HepG2 (cell line): ENCODE measurements at regions not wholly inside any gene's neighbourhood (a gene's known extent, or its start where the extent isn't known, plus 50 kb on each side); places are given as distances from the start of the nearest gene placed in this dataset.

Source experiments
- ATAC-seq: fragments of 200-7000 bp; cut with Tn5 transposase; 3 replicates; pipeline ENCODE4 v1.9.1; 2020; ENCODE audit warnings: mild to moderate bottlenecking, moderate library complexity
- BruUV-seq: library from RNA; stranded (reverse); fragments of 400-500 nt; replicated peaks from 2 replicates; lab custom pipeline; 2021; lab: Mats Ljungman, UMichigan
- CTCF ChIA-PET: fragments of 300-600 bp; formaldehyde crosslinking; extraction: SDS; loops from one replicate; lab custom pipeline; 2021; ENCODE audit warnings: low total read pairs, inconsistent platforms, low intra/inter-chr PET ratio; lab: Yijun Ruan, JAX
- POLR2A ChIA-PET: fragments of 350-600 bp; sonication (Branson Sonifier 250); formaldehyde crosslinking; loops from one replicate; lab custom pipeline; 2020; ENCODE audit warnings: antibody characterized with exemption, inconsistent platforms; lab: Yijun Ruan, JAX
- DNase-seq: peaks from one replicate; pipeline ENCODE4 v3.0.0-alpha.2; 2015; ENCODE audit warnings: low spot score
- FAIRE-seq: peaks from 3 replicates; lab custom pipeline; 2011; peaks lifted over from hg19 to GRCh38; lab: Jason Lieb, UNC
- H2AFZ ChIP-seq: one replicate; pipeline ENCODE4 v1.6.1; 2011; ENCODE audit warnings: low read length, inconsistent platforms
- H3K27ac ChIP-seq: fragments of 300-600 bp; 3 replicates; pipeline ENCODE4 v1.8.0; 2011; ENCODE audit warnings: mixed run types, mild to moderate bottlenecking, mixed read lengths, low read length, inconsistent platforms; ENCODE audit not compliant: insufficient read depth; ENCODE audit errors: extremely low read length
- H3K27me3 ChIP-seq, 2 experiments: fragments of 200-600 bp in 1 of 2; 2 replicates in 1 of 2; 3 replicates in 1 of 2; pipeline versions ENCODE4 v1.6.0 to v1.8.0; 2011; ENCODE audit warnings: low read length in 2 of 2, mild to moderate bottlenecking in 2 of 2, moderate library complexity in 2 of 2, inconsistent platforms in 1 of 2; ENCODE audit not compliant: insufficient read depth in 2 of 2, control insufficient read depth in 1 of 2
- H3K36me3 ChIP-seq, 2 experiments: fragments of 200-600 bp in 1 of 2; replicated peaks in 1 of 2; 2 replicates in 1 of 2; 3 replicates in 1 of 2; pipeline versions ENCODE4 v1.5.1 to v1.8.0; 2011; ENCODE audit warnings: low read length in 2 of 2, inconsistent platforms in 1 of 2; ENCODE audit not compliant: insufficient read depth in 2 of 2, control insufficient read depth in 1 of 2
- H3K4me1 ChIP-seq: 2 replicates; pipeline ENCODE4 v1.5.1; 2012; ENCODE audit warnings: low read length, inconsistent platforms; ENCODE audit not compliant: insufficient read depth
- H3K4me2 ChIP-seq: 2 replicates; pipeline ENCODE4 v1.6.0; 2011; ENCODE audit warnings: low read depth, low read length, inconsistent platforms
- H3K4me3 ChIP-seq, 3 experiments: fragments of 200-600 bp in 1 of 3; sonication (generic), shearing (Covaris generic) in 1 of 3; replicated peaks in 1 of 3; 2 replicates each; pipeline ENCODE4 v1.5.1; 2011 to 2016; ENCODE audit warnings: low read length in 3 of 3, inconsistent platforms in 2 of 3, low read depth in 2 of 3, mild to moderate bottlenecking in 2 of 3, control low read depth in 1 of 3, mixed read lengths in 1 of 3; ENCODE audit not compliant: insufficient read depth in 1 of 3
- H3K79me2 ChIP-seq: one replicate; pipeline ENCODE4 v1.6.1; 2011; ENCODE audit warnings: low read length, inconsistent platforms; ENCODE audit not compliant: insufficient read depth
- H3K9ac ChIP-seq: 2 replicates; pipeline ENCODE4 v1.6.0; 2011; ENCODE audit warnings: mild to moderate bottlenecking, low read depth, low read length, inconsistent platforms; ENCODE audit not compliant: insufficient read depth
- H3K9me3 ChIP-seq: 2 replicates; pipeline ENCODE4 v1.5.1; 2012; ENCODE audit warnings: mild to moderate bottlenecking, low read length
- H4K20me1 ChIP-seq: 2 replicates; pipeline ENCODE4 v1.6.0; 2011; ENCODE audit warnings: inconsistent platforms, mild to moderate bottlenecking, low read length, moderate library complexity; ENCODE audit not compliant: insufficient read depth
- ELF1 ChIP-seq: sonication (generic); formaldehyde crosslinking; IDR thresholded peaks from 2 replicates; pipeline ENCODE4 v1.4.0; 2020; ENCODE audit warnings: missing genetic modification reagents
- HOXA9 ChIP-seq: sonication (generic); formaldehyde crosslinking; IDR thresholded peaks from 2 replicates; pipeline ENCODE4 v1.8.1; 2022; ENCODE audit warnings: missing genetic modification reagents, mild to moderate bottlenecking, moderate library complexity, borderline replicate concordance
- KDM5A ChIP-seq: fragments of 200-600 bp; sonication (generic); IDR thresholded peaks from 2 replicates; pipeline ENCODE4 v1.7.0; 2018; ENCODE audit warnings: antibody characterized with exemption, mild to moderate bottlenecking, low read length, borderline replicate concordance
- KLF6 ChIP-seq: IDR thresholded peaks from 2 replicates; pipeline ENCODE4 v1.8.0; 2016; ENCODE audit warnings: missing biosample characterization, missing genetic modification reagents
- MEIS2 ChIP-seq: sonication (generic); formaldehyde crosslinking; IDR thresholded peaks from 2 replicates; pipeline ENCODE4 v1.9.0; 2021; ENCODE audit warnings: mild to moderate bottlenecking, missing genetic modification reagents
- MTA3 ChIP-seq: sonication (generic); formaldehyde crosslinking; IDR thresholded peaks from 2 replicates; pipeline ENCODE4 v1.4.0; 2020; ENCODE audit warnings: missing genetic modification reagents
- MZF1 ChIP-seq: sonication (generic); formaldehyde crosslinking; IDR thresholded peaks from 2 replicates; pipeline ENCODE4 v1.8.1; 2023; ENCODE audit warnings: mild to moderate bottlenecking, missing genetic modification reagents, borderline replicate concordance
- NFATC3 ChIP-seq: sonication (generic); formaldehyde crosslinking; IDR thresholded peaks from 2 replicates; pipeline ENCODE4 v1.5.1; 2020; ENCODE audit warnings: mild to moderate bottlenecking, missing genetic modification reagents
- RFX5 ChIP-seq: IDR thresholded peaks from 2 replicates; pipeline ENCODE4 v1.6.1; 2011; ENCODE audit warnings: low read depth, low read length, improper control_type of control experiment
- SUZ12 ChIP-seq: fragments of 150-350 bp; IDR thresholded peaks from 2 replicates; pipeline ENCODE4 v1.6.1; 2014; ENCODE audit warnings: low read depth, low read length
- XRCC5 ChIP-seq: fragments of 200-400 bp; formaldehyde crosslinking; optimal IDR thresholded peaks from 2 replicates; pipeline ENCODE3; 2017; ENCODE audit warnings: mild to moderate bottlenecking, low read length
- ZNF180 ChIP-seq: sonication (generic); formaldehyde crosslinking; IDR thresholded peaks from 2 replicates; pipeline ENCODE4 v1.4.0; 2020; ENCODE audit warnings: low read depth, missing genetic modification reagents, borderline replicate concordance
- ZNF234 ChIP-seq: sonication (generic); formaldehyde crosslinking; conservative IDR thresholded peaks from 2 replicates; pipeline ENCODE4 v1.5.1; 2020; ENCODE audit warnings: mild to moderate bottlenecking, missing genetic modification reagents
- ZSCAN30 ChIP-seq: sonication (generic); formaldehyde crosslinking; IDR thresholded peaks from 2 replicates; pipeline ENCODE4 v1.5.0; 2020; ENCODE audit warnings: mild to moderate bottlenecking, missing genetic modification reagents
- WGBS: methylation state at CpG from one replicate; pipeline ENCODE4 v1.1.6; 2017; ENCODE audit warnings: low lambda C conversion rate; 5-methylcytosine and 5-hydroxymethylcytosine counted together
- in situ Hi-C: cut with HindIII; loops from 2 replicates; pipeline ENCODE4 v1.10.0; 2017; ENCODE audit warnings: low pct_unique_long_range_greater_than_20kb; ENCODE audit not compliant: extremely low pct_ligation_motif_present
- intact Hi-C: fragments of 100-400 bp; cut with micrococcal nuclease; formaldehyde crosslinking; loops from one replicate; pipeline ENCODE4 v1.10.0; 2022; ENCODE audit not compliant: unreplicated experiment
- TF ChIP-seq, protein P1 (sequence below): sonication (generic); formaldehyde crosslinking; IDR thresholded peaks from 2 replicates; pipeline ENCODE4 v1.4.0; 2020; ENCODE audit warnings: mild to moderate bottlenecking, missing genetic modification reagents
- TF ChIP-seq, protein P2 (sequence below): sonication (generic); formaldehyde crosslinking; IDR thresholded peaks from 2 replicates; pipeline ENCODE4 v1.4.0; 2020; ENCODE audit warnings: missing genetic modification reagents
- TF ChIP-seq, protein P3 (sequence below): sonication (generic); formaldehyde crosslinking; IDR thresholded peaks from 2 replicates; pipeline ENCODE4 v1.5.0; 2020; ENCODE audit warnings: missing genetic modification reagents, mild to moderate bottlenecking, borderline replicate concordance

DNA sequence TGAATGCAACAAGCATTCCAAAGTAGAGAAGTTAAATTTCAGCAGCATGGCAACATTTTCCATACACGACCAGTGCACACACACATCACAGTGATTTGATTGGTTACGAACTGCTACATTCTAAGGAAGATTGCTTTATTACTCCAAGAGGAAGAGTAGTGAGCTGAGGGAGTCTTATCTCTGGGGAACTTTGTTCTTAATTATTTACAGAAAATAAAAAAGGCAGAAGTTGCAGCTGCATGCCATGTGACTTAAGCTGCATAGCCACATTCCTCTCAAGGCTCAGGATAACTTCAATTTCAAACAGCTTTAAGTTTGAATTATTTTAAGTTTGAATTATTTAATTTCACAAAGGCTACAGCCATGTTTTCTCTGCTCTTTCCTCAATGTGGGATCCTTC, 71.6 kb upstream of the HSPB3 start (continued):
- TF ChIP-seq ZNF234 (CRISPR knock-in tag): no peak
- TF ChIP-seq RFX5: no peak
- TF ChIP-seq MZF1 (CRISPR knock-in tag): no peak

DNA sequence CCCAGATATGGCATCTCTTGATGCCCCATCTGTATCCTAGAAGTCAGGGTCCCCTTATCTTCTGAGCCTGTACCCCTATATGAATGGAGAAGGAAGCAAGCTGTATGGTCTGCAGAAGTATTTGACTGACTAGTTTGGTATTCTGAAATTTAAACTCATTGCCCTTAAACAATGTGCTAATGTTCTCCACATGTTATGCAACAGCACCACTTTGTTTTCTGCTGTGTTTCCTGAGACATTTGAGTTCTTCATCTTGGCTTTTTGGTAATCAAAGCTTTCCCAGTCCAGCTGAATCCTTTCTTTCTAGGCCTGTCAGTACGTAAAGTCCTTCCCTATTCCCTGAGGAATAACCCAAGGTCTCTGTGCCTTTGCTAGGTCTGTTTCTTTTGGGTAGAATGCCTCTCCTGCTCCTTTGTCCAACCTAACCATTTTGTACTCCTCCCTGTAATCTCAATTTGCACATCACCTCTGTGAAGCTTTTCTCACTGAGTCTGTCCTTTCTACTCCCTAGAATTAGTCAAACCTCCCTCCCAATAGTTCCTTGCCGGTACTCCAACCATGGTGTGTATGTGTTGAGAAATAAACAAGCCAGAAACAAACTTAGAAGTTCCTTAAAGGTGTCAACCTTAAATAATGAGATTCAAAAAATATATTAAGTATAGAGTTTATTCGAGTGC, 72.1 kb upstream of the HSPB3 start:
- FAIRE-seq: no peak
- in situ Hi-C loops (no loop called here), intact Hi-C loops (no loop called here)
- Histone ChIP-seq H3K27me3 (no peaks in the 10 kb centered on the region), H4K20me1 (no peaks in the 10 kb centered on the region), H3K36me3 (no peaks in the 10 kb centered on the region), H3K9ac (no peak overlapping the region), H3K9me3 (no peaks in the 10 kb centered on the region), H3K27ac (no peak overlapping the region), H3K4me2 (no peak overlapping the region), H3K4me3 (no peak overlapping the region), H2AFZ (no peak overlapping the region), H3K4me1 (no peaks in the 10 kb centered on the region), H3K79me2 (no peaks in the 10 kb centered on the region)
- ChIA-PET CTCF (no interaction called here), POLR2A (no interaction called here)
- 33% methylated on average over 3 of the region's 3 CpGs for WGBS
- no peak for ATAC-seq
- BruUV-seq: no TSS peak
- no peak for DNase-seq
- TF ChIP-seq ZNF180 (CRISPR knock-in tag) (no peak), MEIS2 (CRISPR knock-in tag) (no peak), KLF6 (CRISPR knock-in tag) (no peak), NFATC3 (CRISPR knock-in tag) (no peak), KDM5A (no peak), XRCC5 (no peak), HOXA9 (CRISPR knock-in tag) (no peak), SUZ12 (no peak), MTA3 (CRISPR knock-in tag) (no peak), ELF1 (CRISPR knock-in tag) (no peak), ZSCAN30 (CRISPR knock-in tag) (no peak)
- TF ChIP-seq, protein P1, sequence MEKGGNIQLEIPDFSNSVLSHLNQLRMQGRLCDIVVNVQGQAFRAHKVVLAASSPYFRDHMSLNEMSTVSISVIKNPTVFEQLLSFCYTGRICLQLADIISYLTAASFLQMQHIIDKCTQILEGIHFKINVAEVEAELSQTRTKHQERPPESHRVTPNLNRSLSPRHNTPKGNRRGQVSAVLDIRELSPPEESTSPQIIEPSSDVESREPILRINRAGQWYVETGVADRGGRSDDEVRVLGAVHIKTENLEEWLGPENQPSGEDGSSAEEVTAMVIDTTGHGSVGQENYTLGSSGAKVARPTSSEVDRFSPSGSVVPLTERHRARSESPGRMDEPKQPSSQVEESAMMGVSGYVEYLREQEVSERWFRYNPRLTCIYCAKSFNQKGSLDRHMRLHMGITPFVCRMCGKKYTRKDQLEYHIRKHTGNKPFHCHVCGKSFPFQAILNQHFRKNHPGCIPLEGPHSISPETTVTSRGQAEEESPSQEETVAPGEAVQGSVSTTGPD (CRISPR knock-in tag): no peak
- TF ChIP-seq, protein P2, sequence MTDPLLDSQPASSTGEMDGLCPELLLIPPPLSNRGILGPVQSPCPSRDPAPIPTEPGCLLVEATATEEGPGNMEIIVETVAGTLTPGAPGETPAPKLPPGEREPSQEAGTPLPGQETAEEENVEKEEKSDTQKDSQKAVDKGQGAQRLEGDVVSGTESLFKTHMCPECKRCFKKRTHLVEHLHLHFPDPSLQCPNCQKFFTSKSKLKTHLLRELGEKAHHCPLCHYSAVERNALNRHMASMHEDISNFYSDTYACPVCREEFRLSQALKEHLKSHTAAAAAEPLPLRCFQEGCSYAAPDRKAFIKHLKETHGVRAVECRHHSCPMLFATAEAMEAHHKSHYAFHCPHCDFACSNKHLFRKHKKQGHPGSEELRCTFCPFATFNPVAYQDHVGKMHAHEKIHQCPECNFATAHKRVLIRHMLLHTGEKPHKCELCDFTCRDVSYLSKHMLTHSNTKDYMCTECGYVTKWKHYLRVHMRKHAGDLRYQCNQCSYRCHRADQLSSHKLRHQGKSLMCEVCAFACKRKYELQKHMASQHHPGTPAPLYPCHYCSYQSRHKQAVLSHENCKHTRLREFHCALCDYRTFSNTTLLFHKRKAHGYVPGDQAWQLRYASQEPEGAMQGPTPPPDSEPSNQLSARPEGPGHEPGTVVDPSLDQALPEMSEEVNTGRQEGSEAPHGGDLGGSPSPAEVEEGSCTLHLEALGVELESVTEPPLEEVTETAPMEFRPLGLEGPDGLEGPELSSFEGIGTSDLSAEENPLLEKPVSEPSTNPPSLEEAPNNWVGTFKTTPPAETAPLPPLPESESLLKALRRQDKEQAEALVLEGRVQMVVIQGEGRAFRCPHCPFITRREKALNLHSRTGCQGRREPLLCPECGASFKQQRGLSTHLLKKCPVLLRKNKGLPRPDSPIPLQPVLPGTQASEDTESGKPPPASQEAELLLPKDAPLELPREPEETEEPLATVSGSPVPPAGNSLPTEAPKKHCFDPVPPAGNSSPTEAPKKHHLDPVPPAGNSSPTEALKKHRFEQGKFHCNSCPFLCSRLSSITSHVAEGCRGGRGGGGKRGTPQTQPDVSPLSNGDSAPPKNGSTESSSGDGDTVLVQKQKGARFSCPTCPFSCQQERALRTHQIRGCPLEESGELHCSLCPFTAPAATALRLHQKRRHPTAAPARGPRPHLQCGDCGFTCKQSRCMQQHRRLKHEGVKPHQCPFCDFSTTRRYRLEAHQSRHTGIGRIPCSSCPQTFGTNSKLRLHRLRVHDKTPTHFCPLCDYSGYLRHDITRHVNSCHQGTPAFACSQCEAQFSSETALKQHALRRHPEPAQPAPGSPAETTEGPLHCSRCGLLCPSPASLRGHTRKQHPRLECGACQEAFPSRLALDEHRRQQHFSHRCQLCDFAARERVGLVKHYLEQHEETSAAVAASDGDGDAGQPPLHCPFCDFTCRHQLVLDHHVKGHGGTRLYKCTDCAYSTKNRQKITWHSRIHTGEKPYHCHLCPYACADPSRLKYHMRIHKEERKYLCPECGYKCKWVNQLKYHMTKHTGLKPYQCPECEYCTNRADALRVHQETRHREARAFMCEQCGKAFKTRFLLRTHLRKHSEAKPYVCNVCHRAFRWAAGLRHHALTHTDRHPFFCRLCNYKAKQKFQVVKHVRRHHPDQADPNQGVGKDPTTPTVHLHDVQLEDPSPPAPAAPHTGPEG (CRISPR knock-in tag): no peak
- TF ChIP-seq, protein P3, sequence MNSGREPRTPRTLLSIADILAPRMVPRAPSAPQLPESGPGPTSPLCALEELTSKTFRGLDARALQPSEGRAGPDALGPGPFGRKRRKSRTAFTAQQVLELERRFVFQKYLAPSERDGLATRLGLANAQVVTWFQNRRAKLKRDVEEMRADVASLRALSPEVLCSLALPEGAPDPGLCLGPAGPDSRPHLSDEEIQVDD (CRISPR knock-in tag): no peak
